ENCODE measurements at regions not wholly inside any gene's neighbourhood (a gene's known extent, or its start where the extent isn't known, plus 50 kb on each side); places are given as distances from the start of the nearest gene placed in this dataset.

- DNase-seq (ENCODE audit: low read depth, low spot score), result no peak
- Mint-ChIP-seq H3K4me3 (no peak overlapping the region), H3K27me3 (ENCODE audit: low read depth) (peaks cover 2% of the 10 kb centered on the region), H3K27ac (ENCODE audit: unreplicated experiment) (no peak overlapping the region), H3K9me3 (no peaks in the 10 kb centered on the region), H3K4me1 (no peaks in the 10 kb centered on the region), H3K36me3 (ENCODE audit: low read depth) (no peaks in the 10 kb centered on the region)
- TF ChIP-seq, protein P1, sequence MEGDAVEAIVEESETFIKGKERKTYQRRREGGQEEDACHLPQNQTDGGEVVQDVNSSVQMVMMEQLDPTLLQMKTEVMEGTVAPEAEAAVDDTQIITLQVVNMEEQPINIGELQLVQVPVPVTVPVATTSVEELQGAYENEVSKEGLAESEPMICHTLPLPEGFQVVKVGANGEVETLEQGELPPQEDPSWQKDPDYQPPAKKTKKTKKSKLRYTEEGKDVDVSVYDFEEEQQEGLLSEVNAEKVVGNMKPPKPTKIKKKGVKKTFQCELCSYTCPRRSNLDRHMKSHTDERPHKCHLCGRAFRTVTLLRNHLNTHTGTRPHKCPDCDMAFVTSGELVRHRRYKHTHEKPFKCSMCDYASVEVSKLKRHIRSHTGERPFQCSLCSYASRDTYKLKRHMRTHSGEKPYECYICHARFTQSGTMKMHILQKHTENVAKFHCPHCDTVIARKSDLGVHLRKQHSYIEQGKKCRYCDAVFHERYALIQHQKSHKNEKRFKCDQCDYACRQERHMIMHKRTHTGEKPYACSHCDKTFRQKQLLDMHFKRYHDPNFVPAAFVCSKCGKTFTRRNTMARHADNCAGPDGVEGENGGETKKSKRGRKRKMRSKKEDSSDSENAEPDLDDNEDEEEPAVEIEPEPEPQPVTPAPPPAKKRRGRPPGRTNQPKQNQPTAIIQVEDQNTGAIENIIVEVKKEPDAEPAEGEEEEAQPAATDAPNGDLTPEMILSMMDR (conservative IDR thresholded peaks at IDR 0.05), result no peak
These were observed 112.3 kb upstream of the CST7 start for GRCh38 chr20:24836661-24837299.

DNA sequence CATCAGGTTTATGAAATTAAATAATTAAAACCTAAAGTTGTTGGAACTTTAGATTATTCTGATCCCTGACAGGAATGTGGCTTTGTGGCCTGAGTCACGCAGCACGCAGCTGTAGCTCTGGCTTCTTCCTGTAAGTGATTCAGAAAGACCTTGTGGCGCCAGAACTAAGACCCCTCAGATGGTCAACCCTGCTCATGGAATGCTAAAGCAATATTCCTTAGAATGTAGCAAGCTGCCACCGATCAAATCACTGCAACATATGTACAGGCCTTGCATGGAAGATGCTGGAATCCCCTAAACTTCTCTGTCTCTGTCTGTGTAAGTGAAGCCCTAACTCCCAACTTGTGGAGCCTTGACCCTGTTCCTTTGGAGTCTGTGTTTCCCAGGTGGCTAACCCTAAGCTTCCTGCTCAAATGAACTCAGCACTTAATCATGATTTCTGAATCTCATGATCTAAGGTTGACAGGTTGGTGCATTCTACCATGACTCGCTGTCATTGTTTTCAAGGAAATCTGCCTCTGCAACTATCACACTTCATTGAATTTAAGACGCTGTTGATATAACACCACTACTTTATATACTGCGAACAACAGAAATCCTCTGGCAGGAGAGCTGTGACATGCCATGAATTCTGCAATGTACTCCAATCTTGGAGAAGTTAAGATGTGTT is 111.2 kb upstream of the CST7 start:
- H3K36me3 Mint-ChIP-seq (ENCODE audit: low read depth), result no peaks in the 10 kb centered on the region
- TF ChIP-seq, protein P1 (conservative IDR thresholded peaks at IDR 0.05), result no peak
- H3K9me3 Mint-ChIP-seq, result no peaks in the 10 kb centered on the region
- no peak for DNase-seq (ENCODE audit: low read depth, low spot score)
- no peak overlapping the region for H3K4me3 Mint-ChIP-seq
- H3K4me1 Mint-ChIP-seq, result no peaks in the 10 kb centered on the region
- peaks cover 4% of the 10 kb centered on the region for H3K27me3 Mint-ChIP-seq (ENCODE audit: low read depth)
- H3K27ac Mint-ChIP-seq (ENCODE audit: unreplicated experiment), result no peak overlapping the region

GRCh38 chr20:24838546-24839535 is 110.2 kb upstream of the CST7 start:
- no peak overlapping the region for H3K27ac Mint-ChIP-seq (ENCODE audit: unreplicated experiment)
- no peaks in the 10 kb centered on the region for H3K9me3 Mint-ChIP-seq
- no peak for DNase-seq (ENCODE audit: low read depth, low spot score)
- H3K27me3 Mint-ChIP-seq (ENCODE audit: low read depth), result peaks cover 5% of the 10 kb centered on the region
- no peaks in the 10 kb centered on the region for H3K36me3 Mint-ChIP-seq (ENCODE audit: low read depth)
- H3K4me1 Mint-ChIP-seq, result no peaks in the 10 kb centered on the region
- TF ChIP-seq, protein P1 (conservative IDR thresholded peaks at IDR 0.05), result no peak
- no peak overlapping the region for H3K4me3 Mint-ChIP-seq

- TF ChIP-seq, protein P1 (conservative IDR thresholded peaks at IDR 0.05), result no peak
- no peaks in the 10 kb centered on the region for H3K36me3 Mint-ChIP-seq (ENCODE audit: low read depth)
- H3K4me1 Mint-ChIP-seq, result no peaks in the 10 kb centered on the region
- no peaks in the 10 kb centered on the region for H3K9me3 Mint-ChIP-seq
- H3K27me3 Mint-ChIP-seq (ENCODE audit: low read depth), result peaks cover 2% of the 10 kb centered on the region
- H3K4me3 Mint-ChIP-seq, result no peak overlapping the region
- no peak for DNase-seq (ENCODE audit: low read depth, low spot score)
- no peak overlapping the region for H3K27ac Mint-ChIP-seq (ENCODE audit: unreplicated experiment)
These were observed 108.9 kb upstream of the CST7 start for GRCh38 chr20:24840121-24840713.

GRCh38 chr20:24842274-24842917 is 106.7 kb upstream of the CST7 start:
- H3K27ac Mint-ChIP-seq (ENCODE audit: unreplicated experiment), result no peak overlapping the region
- peaks cover under 1% of the 10 kb centered on the region for H3K9me3 Mint-ChIP-seq
- TF ChIP-seq, protein P1 (conservative IDR thresholded peaks at IDR 0.05), result no peak
- DNase-seq (ENCODE audit: low read depth, low spot score), result no peak
- H3K4me3 Mint-ChIP-seq, result no peak overlapping the region
- no peaks in the 10 kb centered on the region for H3K36me3 Mint-ChIP-seq (ENCODE audit: low read depth)
- no peaks in the 10 kb centered on the region for H3K4me1 Mint-ChIP-seq
- H3K27me3 Mint-ChIP-seq (ENCODE audit: low read depth), result peaks cover 12% of the 10 kb centered on the region
